CMK (cell line): ENCODE measurements at regions not wholly inside any gene's neighbourhood (a gene's known extent, or its start where the extent isn't known, plus 50 kb on each side); places are given as distances from the start of the nearest gene placed in this dataset.
"Not testable (repeated sequence)": the region's sequence is repeated elsewhere in the genome, so short reads cannot be mapped to it uniquely, and the experiment has no call there.

Experiments used
- DNase-seq: peaks from one replicate; pipeline ENCODE4 v3.0.0-alpha.2; 2010; ENCODE audit warnings: low read depth

DNA sequence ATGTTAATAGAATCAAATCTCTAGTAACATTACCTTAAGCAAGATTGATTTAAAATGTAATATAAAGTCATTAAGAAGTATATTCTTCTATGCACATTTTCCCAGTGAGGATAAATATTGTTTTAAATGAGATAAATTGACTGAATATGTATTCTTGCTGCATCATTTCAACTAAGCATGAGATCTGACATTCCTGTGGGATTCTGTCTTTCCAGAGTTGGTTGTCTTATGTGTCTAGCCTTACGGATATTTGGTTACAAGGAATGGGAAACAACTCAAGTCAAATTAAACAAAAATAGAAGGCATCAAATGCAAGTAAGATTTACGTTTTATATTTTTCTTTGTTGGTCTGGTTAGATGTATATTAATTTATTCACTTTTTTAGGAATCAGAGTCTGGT lies 287.5 kb downstream of the PTGER3 start:
- no peak for DNase-seq

DNA sequence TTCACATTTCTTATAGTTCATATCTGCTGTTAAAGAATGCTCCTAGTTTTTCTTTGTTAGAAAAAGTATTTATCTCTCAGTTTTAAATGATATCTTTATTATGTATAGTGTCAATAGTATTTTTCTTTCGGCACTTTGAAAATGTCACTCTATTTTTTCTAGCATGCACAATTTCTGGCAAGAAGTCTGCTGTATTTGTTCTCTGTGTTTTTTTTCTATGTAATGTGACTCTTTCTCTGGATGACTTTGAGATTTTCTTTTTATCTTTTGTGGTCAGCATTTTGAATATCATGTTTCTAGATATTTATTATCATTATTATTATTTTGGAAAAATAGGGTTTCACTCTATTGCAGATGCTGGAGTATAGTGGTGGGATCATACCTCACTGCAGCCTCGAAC lies 285.2 kb downstream of the PTGER3 start:
- DNase-seq = no peak

DNA sequence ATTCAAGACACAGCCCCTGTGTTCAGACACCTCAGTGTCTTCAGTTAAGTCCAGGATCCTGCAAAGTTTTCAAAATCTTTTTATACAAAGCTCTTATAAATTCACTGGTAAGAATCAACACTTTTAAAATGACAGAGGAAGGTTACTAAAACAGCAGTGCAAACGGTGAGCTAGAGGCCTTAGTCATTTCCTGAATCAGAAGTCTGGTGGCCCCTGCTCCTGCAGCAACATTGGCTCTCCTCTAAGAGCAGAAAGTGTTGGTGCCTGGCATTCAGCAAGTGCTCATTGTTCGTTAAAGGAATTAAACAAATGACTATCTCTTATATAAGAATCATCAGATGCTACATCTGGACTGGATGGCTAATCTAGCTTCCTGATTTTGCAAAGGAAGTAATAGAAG lies 282.9 kb downstream of the PTGER3 start:
- DNase-seq = no peak

DNA sequence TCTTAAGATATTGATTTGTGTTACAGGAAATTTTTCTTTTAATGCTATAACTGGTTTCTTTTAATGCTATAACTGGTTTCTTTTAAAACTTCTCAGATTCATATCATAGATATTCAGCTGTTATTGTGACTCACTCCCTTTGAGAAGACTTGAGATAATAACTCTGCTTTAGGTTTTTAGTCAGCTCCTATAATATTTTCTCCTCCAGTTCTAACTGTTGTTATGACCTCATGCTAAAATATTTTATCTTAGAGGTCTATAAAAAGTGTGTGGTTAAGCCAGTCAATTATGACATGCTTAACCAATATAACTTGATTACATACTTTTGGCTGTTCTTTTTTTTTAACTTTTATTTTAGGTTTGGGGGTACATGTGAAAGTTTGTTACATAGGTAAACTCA lies 280.2 kb downstream of the PTGER3 start:
- DNase-seq = no peak

DNA sequence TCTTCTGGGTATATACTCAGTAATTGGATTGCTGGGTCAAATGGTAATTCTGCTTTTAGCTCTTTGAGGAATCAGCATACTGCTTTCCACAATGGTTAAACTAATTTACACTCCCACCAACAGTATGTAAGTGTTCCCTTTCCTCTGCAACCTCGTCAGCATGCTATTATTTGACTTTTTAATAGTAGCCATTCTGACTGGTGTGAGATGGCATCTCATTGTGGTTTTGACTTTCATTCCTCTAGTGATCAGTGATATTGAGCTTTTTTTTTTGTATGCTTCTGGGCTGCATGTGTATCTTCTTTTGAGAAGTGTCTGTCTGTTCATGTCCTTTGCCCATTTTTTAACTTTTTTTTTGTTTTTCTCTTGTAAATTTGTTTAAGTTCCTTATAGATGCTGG lies 279.4 kb downstream of the PTGER3 start:
- DNase-seq = no peak

DNA sequence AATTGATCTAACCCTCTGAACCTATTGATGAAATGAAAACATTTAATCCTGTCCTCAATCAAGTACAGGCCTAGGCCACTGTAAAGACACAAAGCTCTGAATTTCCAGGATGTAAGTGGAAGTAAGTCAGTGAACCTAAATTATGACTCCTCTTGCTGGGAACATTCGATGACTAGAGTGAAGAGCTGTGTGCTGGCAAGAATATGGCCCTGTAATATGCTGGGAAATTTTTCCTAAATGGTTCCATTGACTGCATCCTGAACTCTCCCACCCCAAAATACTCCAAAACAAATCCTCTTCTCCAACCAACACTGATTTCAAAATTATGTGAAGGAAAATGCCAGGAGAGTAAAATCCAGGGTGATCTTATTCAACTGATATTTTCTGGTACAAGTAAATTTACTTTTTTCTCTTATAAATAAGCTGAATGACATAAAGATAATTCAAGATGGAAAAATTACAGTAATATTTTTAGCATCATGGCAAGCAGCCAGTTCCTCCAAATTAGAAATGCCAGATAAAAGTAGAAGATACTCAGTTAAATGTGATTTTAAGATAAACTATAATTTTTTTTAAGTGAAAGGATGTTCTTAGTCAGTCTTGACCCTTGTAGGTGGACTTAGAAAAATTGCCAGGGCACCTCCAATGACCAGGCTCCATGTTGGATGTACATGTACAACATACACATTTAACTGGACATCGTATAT lies 269.4 kb downstream of the PTGER3 start:
- DNase-seq = no peak

DNA sequence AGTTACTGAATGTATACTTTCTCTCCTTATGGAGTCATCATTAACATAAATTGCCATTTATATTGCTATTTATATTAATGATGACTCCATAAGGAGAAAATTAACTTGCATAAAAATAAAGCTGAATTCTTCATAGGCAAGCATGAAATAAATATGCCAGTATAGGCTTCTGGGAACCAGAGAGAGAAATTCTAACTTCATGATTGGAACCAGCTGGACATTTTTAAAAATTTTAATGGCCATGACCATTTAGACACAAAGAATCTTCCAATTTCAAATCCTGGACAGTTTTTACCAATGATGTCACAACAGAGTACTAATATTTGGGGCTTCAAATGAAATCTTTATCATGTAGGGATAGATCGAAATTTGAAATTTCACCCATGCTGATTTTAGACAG lies 268.7 kb downstream of the PTGER3 start:
- no peak for DNase-seq

DNA sequence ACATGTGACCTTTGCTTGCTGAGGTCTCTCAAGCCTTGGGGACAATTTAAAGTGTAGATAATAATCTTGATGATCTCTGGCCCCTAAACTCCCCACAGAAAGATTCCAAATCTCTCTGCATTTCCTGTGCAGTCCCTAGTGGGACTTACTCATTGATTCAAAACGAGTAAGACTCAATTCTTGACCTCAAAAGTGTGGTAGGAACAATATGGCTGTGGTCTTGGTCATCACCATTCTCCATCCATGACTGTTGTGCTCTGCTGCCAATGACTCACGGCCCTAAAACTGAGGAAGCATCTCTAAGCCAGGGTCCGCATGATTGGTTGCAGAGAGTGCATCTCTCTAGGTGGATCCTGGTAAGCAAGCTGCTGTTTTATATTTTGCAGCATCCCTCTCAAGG lies 268.0 kb downstream of the PTGER3 start:
- no peak for DNase-seq

DNA sequence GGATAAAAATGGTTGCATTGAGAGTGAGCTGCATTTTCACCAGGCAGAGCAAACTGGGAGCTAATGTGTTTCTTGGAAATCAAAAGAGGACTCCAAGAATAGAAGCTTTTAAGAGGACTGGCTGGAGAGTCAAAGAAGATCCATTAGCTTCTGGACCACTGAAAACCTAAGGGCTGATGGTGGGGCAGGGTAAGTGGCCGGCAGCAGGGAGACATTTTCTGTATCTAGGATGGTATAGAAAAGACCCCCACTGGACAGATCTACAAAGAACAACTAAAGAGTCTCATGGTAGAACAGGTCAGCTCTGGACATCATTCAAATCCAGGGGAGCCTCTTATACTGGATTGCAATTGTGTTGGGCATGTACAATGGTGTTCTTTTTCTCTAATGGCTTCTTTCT lies 262.3 kb downstream of the PTGER3 start:
- no peak for DNase-seq

DNA sequence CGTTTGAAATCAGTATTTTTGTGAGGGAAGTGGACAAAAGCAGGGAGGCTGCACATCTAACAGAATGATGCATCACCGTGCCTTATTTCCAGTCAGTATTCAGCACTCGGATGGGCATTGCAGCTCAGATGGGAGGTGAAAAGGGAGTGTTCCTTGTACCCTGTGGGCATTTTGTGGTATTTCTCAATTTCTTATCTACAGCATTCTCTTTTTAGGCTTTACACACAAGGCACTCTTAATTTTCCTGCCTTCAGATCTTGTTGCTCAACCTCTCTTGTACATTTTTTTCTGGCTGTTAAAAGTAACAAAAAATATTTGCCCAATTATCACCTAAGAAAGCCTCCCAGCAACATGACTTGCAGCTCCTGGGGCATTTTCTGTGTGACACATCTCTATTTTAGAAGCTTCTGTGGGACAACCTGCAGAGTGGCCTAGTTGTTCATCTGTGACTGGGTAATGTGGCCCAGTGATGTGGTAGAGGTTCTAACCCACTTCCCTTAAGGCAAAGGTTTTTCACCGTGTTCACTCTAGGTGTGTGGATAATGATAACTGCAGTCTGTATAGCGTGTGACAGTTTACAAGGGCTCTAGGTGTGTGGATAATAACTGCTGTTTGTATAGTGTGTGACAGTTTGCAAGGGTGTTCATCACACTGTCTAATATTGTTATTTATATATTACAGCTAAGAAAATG lies 257.2 kb downstream of the PTGER3 start:
- DNase-seq = no peak

DNA sequence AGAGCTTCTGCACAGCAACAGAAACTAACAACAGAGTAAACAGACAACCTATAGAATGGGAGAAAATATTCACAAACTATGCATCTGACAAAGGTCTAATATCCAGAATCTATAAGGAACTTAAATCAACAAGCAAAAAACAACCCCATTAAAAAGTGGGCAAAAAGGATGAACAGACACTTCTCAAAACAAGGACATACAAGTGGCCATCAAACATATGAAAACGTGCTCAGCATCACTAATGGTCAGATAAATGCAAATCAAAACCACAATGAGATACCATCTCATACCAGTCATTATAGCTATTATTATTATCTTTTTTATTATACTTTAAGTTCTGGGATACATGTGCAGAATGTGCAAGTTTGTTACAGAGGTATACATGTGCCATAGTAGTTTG lies 252.6 kb downstream of the PTGER3 start:
- DNase-seq = not testable (repeated sequence)

DNA sequence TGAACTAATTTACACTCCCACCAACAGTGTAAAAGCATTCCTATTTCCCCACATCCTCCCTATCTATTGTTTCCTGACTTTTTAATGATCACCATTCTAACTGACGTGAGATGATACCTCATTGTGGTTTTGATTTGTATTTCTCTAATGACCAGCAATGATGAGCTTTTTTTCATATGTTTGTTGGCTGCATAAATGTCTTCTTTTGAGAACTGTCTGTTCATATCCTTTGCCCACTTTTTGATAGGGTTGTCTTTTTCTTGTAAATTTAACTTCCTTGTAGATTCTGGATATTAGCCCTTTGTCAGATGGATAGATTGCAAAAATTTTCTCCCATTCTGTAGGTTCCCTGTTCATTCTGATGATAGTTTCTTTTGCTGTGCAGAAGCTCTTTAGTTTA lies 251.3 kb downstream of the PTGER3 start:
- DNase-seq = not testable (repeated sequence)

DNA sequence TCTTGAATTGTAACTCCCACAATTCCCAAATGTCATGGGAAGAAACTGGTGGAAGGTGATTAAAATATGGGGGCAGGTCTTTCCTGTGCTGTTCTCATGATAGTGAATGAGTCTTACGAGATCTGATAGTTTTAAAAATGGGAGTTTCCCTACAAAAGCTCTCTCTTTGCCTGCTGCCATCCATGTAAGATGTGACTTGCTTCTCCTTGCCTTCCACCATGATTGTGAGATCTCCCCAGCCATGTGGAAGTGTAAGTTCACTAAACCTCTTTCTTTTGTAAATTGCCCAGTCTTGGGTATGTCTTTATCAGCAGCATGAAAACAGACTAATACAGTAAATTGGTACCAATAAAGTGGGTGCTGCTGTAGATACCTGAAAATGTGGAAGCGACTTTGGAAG lies 245.0 kb downstream of the PTGER3 start:
- DNase-seq = not testable (repeated sequence)

DNA sequence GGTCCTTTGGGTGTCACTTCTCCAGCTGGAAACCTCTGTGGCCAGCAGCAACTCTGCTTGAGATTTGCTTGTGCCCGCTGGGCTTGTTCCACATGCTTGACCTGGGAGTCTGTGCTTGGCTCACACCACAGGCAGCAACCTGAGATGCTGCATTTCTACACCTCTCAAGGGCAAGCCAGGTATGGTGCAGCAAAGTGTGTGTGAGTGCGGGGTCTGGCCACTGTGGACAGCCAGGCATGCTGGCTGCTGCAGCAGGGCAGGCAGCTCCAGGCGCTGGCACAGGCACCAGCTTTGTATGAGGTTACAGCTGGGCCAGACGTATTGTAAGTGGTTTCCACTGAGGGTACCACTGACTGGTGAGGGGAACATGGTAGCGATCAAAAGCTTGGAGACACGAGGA lies 242.0 kb downstream of the PTGER3 start:
- no peak for DNase-seq

DNA sequence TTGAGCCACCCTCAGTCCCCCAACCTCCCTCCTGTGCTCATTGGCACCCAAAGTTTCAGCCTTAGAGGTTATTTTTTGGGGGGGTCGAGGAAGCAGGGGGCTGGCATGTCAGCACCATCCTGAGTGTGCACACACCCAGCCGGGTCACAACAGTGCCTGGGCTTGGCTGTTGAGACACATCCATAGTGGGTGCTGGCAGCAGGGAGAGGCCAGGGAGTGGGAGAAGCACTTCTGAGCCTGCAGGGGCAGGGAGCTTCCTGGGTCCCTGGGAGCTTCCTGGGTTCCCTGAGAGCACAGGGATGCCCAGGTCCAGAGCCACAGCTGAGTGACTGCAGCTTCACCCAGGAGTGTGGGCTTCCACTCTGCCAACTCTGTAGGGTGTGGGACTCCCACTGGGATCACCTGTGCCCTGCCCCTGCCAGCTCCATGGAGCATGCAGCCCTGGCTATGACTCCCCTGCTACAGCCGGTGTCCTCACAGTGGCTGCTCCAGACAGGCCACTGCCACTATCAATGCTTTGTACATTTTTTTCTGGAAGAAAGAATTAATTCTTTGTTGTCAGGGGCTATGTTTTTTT lies 240.4 kb downstream of the PTGER3 start:
- no peak for DNase-seq

DNA sequence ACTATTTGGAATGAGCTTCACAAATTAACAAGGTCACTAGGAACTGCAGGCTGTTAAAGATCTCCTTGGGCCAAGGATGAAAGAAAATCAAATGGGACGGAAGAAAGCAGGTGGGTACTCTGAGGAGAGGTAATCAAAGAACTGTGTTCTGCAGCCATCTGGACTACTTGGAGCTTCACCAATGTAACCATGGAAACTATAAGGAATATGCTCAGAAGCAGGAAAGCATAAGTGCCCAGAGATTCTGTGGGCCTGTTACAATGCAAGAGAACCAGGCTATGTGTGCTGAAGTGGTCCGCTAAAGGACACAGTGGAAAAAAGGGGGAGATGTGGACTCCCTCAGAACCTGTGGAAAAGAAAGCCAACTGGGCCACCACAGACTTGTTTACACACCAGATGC lies 238.5 kb downstream of the PTGER3 start:
- DNase-seq = no peak

DNA sequence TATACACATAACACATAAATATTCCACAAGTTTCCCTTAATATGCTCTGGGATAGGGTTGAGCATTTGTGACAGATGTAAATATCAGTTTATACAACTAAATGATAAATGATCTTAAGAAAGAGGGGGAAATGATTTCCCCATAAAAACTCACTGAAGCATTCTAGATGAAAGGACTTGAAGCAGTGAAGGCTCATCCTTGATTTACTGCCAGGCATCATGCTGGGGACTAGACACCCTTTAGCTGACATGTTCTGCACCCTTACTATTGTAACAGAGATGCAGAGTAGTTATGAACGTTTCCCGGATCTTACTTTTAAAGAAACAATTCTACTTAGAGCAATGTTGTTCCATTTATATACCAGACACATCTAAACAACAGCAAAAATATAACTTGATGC lies 235.8 kb downstream of the PTGER3 start:
- DNase-seq = no peak

DNA sequence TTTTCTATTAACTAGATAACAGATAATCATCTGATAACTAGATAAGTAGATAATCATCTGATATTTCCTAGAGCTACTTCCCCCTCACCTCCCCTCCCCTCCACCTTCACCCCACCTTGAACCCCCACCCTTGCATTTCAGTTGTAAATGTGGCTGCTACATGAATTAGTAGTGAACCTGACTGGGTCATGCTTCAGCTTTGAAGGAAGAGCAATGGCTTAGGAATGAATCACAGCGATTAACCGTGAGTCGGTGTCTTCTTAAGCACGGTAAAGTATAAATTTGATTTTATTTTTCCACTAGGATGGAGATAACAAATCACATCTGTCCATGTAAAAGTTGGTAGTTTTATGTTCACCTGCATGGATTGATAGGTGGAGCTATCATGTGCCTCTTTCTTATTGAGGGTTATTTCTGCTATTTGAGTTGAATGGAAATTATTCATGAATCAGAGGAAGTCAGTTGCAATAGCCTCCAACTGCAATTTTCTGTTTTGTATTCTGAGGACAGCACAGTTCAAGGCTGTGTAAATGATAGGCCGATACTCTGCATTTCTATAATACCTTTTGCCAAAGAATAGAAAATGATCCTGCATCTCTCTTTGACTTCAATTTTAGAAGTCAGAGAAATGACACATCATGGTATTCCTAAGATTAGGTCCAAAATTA lies 235.0 kb downstream of the PTGER3 start:
- no peak for DNase-seq

DNA sequence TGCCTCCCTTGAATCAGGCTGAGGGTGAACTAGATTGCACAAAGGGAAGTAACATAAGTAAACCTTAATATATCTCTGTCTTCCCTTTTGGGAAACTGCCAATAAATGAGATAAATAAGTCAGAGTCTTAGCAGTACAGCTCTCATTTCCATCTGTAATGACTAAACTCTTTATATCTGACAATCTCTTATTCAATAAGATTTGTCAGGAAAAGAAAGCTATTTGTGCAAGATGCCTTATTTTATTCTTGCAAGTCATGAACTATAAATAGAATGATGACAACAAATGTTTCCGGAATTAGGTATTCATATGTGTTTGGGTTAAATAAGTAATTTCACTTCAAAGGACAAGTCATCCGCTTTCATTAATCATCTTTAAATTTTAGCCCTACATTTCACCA lies 229.2 kb downstream of the PTGER3 start:
- no peak for DNase-seq

DNA sequence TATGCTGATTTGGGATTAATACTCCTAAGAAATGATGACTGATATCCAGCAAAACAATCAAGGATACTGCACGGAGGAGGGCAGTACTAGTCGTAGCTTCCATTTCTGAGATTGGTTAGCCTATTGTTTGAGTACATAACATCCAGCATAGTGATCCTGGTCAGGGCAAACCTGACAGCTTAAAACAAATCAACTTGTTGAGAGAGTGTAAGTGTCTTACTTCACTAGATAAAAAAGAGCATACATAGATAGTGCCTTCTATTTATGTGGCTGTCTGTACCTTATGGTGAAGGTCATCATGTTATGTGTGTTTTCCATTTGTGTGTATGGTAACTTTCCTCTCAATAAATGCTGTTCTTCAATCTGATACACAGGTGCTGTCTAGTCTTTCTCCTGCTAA lies 228.4 kb downstream of the PTGER3 start:
- DNase-seq = no peak

DNA sequence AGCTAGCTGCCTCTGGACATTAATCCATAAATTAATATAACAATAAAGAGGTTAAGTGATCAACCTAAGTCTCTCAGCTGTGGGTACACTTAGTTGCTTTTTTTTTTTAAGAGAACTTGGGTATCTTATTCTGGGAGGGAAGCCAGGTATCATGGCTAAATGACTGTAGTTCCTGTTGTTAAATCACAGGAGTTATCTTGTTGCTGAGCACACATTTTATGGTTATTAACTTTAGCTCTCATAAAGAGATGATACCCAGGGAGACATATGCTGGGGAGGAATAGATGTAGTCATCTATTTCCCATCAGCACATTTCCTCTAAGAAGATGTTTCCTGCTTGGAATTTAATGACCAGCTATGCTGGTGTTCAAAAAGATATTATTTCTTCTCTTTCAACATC lies 227.8 kb downstream of the PTGER3 start:
- DNase-seq = no peak

DNA sequence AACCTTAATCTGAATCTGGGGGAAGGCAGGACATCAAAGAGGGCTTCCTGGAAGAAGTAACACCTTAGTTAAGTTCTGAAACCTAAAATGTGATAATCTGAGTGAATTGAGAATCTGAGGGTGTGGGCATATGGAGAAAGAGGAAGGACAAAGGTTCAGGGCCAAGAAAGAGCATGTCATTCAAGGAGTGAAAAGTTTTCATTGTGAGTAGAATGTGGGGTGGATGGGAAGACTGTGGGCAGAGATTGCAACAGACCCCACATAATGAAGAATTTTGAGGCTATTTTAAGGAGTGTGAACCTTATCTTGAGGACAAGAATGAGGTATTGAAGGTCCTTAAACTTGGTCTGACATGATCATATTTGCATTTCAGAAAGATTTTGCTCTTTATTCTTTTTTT lies 227.2 kb downstream of the PTGER3 start:
- DNase-seq = no peak

DNA sequence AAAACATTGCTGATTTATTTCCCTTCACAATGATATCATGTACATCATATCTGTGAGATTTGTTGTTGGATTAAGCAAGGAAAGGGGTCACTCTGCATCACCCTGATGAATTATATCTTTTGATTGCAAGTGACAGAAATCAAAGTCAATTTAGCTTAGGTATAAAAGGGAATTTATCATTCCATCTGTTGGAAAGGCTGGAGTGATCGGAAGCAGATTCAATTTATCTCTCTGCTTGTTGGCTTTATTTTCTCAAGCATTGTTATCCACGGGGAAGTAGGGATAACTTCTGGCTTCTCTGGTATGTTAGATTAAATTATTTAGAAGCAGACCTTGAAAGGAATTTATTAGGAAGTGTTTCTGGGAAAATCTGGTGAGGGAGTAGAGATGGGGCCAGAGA lies 226.6 kb downstream of the PTGER3 start:
- no peak for DNase-seq
